Muscle of leg (tissue), 3 donors: ENCODE measurements at regions not wholly inside any gene's neighbourhood (a gene's known extent, or its start where the extent isn't known, plus 50 kb on each side); places are given as distances from the start of the nearest gene placed in this dataset.
"Not testable (repeated sequence)": the region's sequence is repeated elsewhere in the genome, so short reads cannot be mapped to it uniquely, and the experiment has no call there.

Experiments
- DNase-seq: peaks from one replicate; pipeline ENCODE4 v3.0.0; 2013
- H3K27ac ChIP-seq: one replicate; pipeline ENCODE4 v1.5.1; 2013; ENCODE audit warnings: mild to moderate bottlenecking, low read length, control low read depth
- H3K27me3 ChIP-seq: one replicate; pipeline ENCODE4 v1.6.1; 2013; ENCODE audit warnings: low read length; ENCODE audit not compliant: control insufficient read depth, insufficient read depth
- H3K36me3 ChIP-seq: one replicate; pipeline ENCODE4 v1.6.1; 2013; ENCODE audit warnings: low read length; ENCODE audit not compliant: control insufficient read depth, insufficient read depth
- H3K4me1 ChIP-seq: one replicate; pipeline ENCODE4 v1.6.1; 2013; ENCODE audit warnings: low read length; ENCODE audit not compliant: control insufficient read depth, insufficient read depth
- H3K4me3 ChIP-seq: one replicate; pipeline ENCODE4 v1.5.1; 2013; ENCODE audit warnings: low read length, control low read depth
- H3K9me3 ChIP-seq: replicated peaks from 2 replicates; pipeline ENCODE4 v1.6.1; 2013; ENCODE audit warnings: low read depth, low read length; ENCODE audit not compliant: control insufficient read depth
- WGBS: methylation state at CpG from one replicate; pipeline ENCODE4 v1.1.5; 2013; ENCODE audit warnings: missing lambda C conversion rate; ENCODE audit not compliant: insufficient coverage; 5-methylcytosine and 5-hydroxymethylcytosine counted together

GRCh38 chr12:20134652-20135051, 233.7 kb upstream of the PDE3A start:
- peak; percentile 82 for DNase-seq
- H3K36me3 ChIP-seq = no peaks in the 10 kb centered on the region
- H3K9me3 ChIP-seq = no peaks in the 10 kb centered on the region
- H3K4me1 ChIP-seq = no peaks in the 10 kb centered on the region
- no CpG with 5 or more reads among the region's 3 CpGs for WGBS
- H3K27me3 ChIP-seq = no peaks in the 10 kb centered on the region
- no peak overlapping the region for H3K27ac ChIP-seq
- no peak overlapping the region for H3K4me3 ChIP-seq

GRCh38 chr12:20140751-20141150, 227.6 kb upstream of the PDE3A start:
- Histone ChIP-seq H3K4me1 (no peaks in the 10 kb centered on the region), H3K9me3 (no peaks in the 10 kb centered on the region), H3K36me3 (no peaks in the 10 kb centered on the region), H3K4me3 (no peak overlapping the region), H3K27ac (no peak overlapping the region), H3K27me3 (no peaks in the 10 kb centered on the region)
- no peak for DNase-seq
- 60% methylated on average over 1 of the region's 3 CpGs for WGBS

- no peaks in the 10 kb centered on the region for H3K4me1 ChIP-seq
- H3K27ac ChIP-seq = no peak overlapping the region
- H3K36me3 ChIP-seq = no peaks in the 10 kb centered on the region
- no CpG with 5 or more reads among the region's 1 CpG for WGBS
- no peaks in the 10 kb centered on the region for H3K27me3 ChIP-seq
- no peak overlapping the region for H3K4me3 ChIP-seq
- H3K9me3 ChIP-seq = no peaks in the 10 kb centered on the region
- DNase-seq = peak; percentile 32
Observed at GRCh38 chr12:20142316-20142715, 226.0 kb upstream of the PDE3A start.

GRCh38 chr12:20142956-20143355, 225.4 kb upstream of the PDE3A start:
- Histone ChIP-seq H3K27ac (no peak overlapping the region), H3K36me3 (no peaks in the 10 kb centered on the region), H3K27me3 (no peaks in the 10 kb centered on the region), H3K4me3 (no peak overlapping the region), H3K9me3 (no peaks in the 10 kb centered on the region), H3K4me1 (no peaks in the 10 kb centered on the region)
- 15% methylated on average over 3 of the region's 3 CpGs for WGBS
- DNase-seq = no peak

GRCh38 chr12:20144341-20144740, 224.0 kb upstream of the PDE3A start:
- H3K27ac ChIP-seq = no peak overlapping the region
- WGBS = 30% methylated on average over 1 of the region's 3 CpGs
- no peak for DNase-seq

GRCh38 chr12:20148241-20148640, 220.1 kb upstream of the PDE3A start:
- H3K27ac ChIP-seq = no peak overlapping the region

More at GRCh38 chr12:20144341-20144740, 224.0 kb upstream of the PDE3A start:
- no peaks in the 10 kb centered on the region for H3K27me3 ChIP-seq
- no peaks in the 10 kb centered on the region for H3K4me1 ChIP-seq
- no peaks in the 10 kb centered on the region for H3K36me3 ChIP-seq
- no peaks in the 10 kb centered on the region for H3K9me3 ChIP-seq
- no peak overlapping the region for H3K4me3 ChIP-seq

GRCh38 chr12:20150835-20151422, 217.4 kb upstream of the PDE3A start:
- Histone ChIP-seq H3K27ac (no peak overlapping the region), H3K36me3 (no peaks in the 10 kb centered on the region), H3K4me1 (no peaks in the 10 kb centered on the region), H3K9me3 (no peaks in the 10 kb centered on the region), H3K27me3 (no peaks in the 10 kb centered on the region), H3K4me3 (no peak overlapping the region)
- DNase-seq = no peak
- WGBS = 60% methylated on average over 3 of the region's 6 CpGs

More at GRCh38 chr12:20148241-20148640, 220.1 kb upstream of the PDE3A start:
- H3K27me3 ChIP-seq = no peaks in the 10 kb centered on the region
- H3K4me1 ChIP-seq = no peaks in the 10 kb centered on the region
- H3K36me3 ChIP-seq = no peaks in the 10 kb centered on the region
- H3K9me3 ChIP-seq = no peaks in the 10 kb centered on the region
- no peak for DNase-seq
- no CpG with 5 or more reads among the region's 1 CpG for WGBS
- H3K4me3 ChIP-seq = no peak overlapping the region

GRCh38 chr12:20154052-20154451, 214.3 kb upstream of the PDE3A start:
- WGBS = no CpG with 5 or more reads among the region's 1 CpG

GRCh38 chr12:20155374-20155773, 213.0 kb upstream of the PDE3A start:
- Histone ChIP-seq H3K36me3 (no peaks in the 10 kb centered on the region), H3K27ac (no peak overlapping the region), H3K27me3 (no peaks in the 10 kb centered on the region), H3K4me3 (no peak overlapping the region), H3K4me1 (no peaks in the 10 kb centered on the region), H3K9me3 (no peaks in the 10 kb centered on the region)
- no CpG with 5 or more reads among the region's 1 CpG for WGBS
- no peak for DNase-seq

More at GRCh38 chr12:20154052-20154451, 214.3 kb upstream of the PDE3A start:
- Histone ChIP-seq H3K4me1 (no peaks in the 10 kb centered on the region), H3K9me3 (no peaks in the 10 kb centered on the region), H3K36me3 (no peaks in the 10 kb centered on the region), H3K4me3 (no peak overlapping the region), H3K27me3 (no peaks in the 10 kb centered on the region), H3K27ac (no peak overlapping the region)
- no peak for DNase-seq

GRCh38 chr12:20160899-20161298, 207.4 kb upstream of the PDE3A start:
- not testable (repeated sequence) for H3K9me3 ChIP-seq, H3K4me1 ChIP-seq
- 72% methylated on average over 4 of the region's 4 CpGs for WGBS

More at GRCh38 chr12:20160899-20161298, 207.4 kb upstream of the PDE3A start:
- H3K27me3 ChIP-seq, DNase-seq, H3K4me3 ChIP-seq, H3K27ac ChIP-seq, H3K36me3 ChIP-seq: not testable (repeated sequence)
